NCI-H2171 treated with DMSO at 0.1 percent for 48 hours (cell line): ENCODE measurements at regions not wholly inside any gene's neighbourhood (a gene's known extent, or its start where the extent isn't known, plus 50 kb on each side); places are given as distances from the start of the nearest gene placed in this dataset.

Experiments used
- DNase-seq: peaks from one replicate; lab custom pipeline; 2025; lab: John Stamatoyannopoulos, UW

DNA sequence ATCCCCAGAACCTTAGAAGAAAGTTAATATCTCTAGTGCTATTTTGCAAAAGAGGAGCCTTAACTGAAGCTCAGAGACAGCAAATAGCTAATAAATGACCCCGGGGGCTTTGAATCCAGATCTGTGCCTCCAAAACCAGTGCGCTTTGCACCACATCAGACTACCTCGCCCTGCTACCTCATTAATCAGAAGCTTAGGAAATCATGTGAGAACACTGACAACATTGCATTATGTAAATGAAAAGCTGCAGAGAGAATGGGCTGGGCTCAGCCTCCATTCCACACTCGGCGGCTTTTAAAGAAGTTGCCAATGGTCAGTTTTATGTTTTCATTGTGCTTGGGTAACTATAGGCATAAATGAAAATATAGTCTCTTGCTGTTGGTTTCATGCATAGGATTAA is 54.0 kb upstream of the STMND1 start:
- DNase-seq, result no peak

DNA sequence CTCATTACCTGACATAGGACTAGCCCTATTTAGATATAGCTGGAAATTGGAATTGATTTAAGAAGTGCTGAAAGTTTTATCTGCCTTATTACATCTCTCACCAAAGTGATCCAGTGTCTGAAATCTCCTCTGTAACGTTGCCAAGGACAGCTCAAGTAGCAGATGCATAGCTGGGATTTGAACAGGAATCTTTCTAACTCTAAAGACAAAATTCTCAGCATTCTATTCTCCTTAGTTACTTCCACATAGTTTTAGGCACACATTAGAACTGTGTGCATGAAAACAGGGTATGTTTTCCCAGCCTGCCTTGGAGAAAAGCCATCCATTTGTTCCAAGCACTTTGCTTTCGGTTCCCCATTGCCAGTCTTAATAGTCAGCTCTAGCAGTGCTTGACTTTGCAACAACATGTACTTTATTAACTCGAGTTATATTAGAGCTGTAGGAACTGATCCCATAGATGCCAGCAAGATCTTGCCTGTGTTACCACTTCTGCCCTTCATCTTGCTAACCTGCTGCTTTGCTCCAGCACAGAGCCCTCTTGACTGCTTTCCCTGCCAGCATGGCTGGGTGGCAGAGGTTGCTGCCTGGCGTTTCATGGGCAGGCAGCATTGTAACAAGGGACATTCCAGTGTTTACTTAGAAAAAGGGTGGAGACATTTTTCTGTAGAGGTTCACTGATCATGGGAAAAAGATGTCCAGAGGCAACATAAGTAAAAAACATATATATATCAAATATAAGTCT is 56.1 kb upstream of the STMND1 start:
- no peak for DNase-seq

DNA sequence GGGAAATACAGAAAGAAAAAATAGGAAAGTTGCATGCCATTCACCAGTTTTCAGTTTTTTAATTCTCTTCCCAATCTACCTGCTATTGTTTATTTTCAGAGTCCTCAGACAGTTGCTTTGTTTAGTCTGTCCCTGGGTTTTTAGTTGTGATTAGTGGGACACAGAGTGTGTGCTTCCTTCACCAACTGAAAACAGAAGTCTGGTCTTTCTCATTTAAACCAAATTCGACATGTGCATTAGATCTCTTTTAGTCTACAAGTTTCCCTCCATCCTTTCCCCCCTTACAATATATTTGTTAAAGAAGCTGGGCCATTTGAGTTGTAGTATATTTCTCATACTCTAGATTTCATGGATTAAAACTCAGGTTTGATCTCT is 58.7 kb upstream of the STMND1 start:
- DNase-seq, result no peak

DNA sequence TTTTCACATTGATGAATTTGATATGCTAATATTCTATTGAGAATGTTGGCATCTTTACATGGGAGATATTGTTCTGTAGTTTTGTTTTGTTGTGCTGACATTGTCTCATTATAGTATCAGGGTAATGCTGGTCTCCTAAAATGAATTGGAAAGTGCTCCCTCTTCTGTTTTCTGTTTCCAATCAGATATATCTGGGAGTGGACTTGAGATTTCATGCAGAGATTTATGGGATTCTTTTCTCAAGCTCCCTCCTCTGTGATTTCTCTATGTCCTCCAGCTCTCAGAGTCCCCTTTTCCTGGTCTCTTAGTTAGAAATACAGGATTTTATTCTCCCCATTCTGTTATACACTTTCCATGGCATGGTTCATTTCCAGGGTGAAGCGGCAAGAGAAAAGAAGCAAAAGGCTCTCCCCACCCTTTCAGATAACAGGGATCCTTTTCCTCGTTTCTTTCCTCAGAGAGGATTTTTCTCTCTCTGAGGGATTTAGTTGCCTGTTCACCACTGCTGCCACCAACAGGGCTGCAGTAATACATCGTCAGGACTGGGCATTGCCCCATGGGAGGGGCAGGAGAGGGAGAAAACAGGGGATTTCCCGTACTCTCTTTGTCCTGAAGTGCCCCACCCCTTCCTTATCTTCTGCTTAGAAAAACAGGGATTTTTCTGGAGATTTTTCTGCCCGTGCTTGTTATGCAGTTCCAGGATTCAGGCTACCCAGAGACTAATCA is 59.3 kb upstream of the STMND1 start:
- no peak for DNase-seq

- DNase-seq, result no peak
Observed at GRCh38 chr6:17039266-17039665, 62.6 kb upstream of the STMND1 start.

GRCh38 chr6:17038316-17038715 is 63.5 kb upstream of the STMND1 start:
- no peak for DNase-seq

DNA sequence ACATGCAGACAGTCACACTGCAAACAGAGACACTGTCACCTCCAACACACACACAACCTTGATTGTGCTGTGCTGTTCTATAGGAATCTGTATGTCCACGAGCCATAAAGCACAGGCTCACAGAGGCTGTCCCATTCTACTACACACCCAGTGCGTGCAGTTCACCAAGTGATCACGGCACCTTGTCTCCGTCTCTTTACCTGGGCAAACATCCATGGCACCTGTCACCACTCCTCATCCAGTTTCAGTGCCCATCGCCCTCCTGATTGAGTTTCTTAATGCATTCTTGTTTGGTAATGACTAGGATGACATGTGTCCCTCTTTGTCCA is 65.8 kb upstream of the STMND1 start:
- no peak for DNase-seq

- peak; percentile 36 for DNase-seq
Observed at GRCh38 chr6:17035257-17036064, 66.4 kb upstream of the STMND1 start.

- no peak for DNase-seq
Observed at GRCh38 chr6:17033746-17034145, 68.1 kb upstream of the STMND1 start.

DNA sequence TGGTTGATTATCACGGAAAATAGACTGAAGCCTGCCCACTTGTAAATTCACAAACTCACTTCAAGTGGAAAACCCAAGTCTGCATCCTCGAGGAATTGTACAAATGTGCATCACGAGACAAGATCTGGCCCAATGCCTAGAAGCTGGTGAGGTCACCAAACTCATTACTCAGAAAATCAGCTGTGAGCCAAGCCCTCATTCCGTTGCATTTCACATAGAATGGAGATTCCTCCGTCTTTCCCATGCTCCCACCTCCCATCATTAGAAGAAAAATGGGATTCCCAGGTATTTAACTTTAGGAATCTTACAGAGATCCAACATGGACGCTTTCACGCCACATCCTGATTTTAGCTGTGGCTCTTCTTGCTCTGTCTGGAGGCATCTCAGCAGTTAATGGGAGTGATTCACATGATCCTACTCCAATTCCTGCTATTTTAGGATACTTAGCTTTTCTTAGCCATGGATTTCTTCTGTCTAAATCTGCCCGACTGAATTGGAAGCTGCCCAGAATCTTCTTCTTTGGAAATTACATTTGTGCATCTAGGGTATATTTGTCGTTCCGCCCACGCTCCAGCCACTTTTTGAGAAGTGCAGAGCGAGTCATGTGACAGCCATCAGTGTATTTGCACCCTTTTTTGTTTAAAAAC is 68.7 kb upstream of the STMND1 start:
- DNase-seq, result peak; percentile 19

- DNase-seq, result no peak
Observed at GRCh38 chr6:17032590-17032987, 69.3 kb upstream of the STMND1 start.

DNA sequence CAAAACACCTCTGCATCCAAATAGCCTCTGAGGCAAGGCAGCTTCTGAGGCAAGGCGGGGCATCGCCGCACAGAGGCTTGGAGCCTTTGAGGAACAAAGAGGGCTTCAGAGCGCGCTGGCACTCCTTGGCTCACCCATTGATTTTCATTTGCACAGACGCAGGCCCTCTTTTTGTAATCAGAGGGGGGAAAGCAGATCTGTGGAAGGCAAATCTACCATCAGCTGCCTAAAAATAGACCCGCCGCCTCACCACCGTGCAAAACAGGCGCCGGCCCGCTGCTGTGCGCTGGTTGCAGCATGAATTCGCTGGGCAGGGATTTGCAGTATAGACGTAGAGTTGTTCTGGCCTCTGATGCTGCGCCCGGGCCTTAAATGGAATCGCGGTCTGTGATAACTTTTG is 69.9 kb upstream of the STMND1 start:
- DNase-seq, result no peak

DNA sequence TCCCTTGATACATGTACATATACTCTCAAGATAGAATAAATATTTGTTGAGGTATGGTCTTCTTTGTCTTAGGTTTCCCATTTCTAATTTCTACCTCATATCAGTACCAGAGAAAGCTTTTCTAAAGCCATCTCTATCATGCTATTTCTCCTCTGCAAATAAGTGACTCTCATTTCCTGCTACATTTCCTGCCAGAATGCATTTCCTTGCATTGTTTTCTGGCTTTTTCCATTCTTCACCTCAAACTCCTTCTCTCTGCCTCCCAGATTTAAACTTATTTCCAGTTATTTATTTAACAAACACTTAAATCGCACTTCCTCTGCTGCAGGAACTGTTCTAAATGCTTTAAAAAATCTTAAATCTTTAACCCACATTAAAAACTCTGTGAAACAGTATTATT is 74.4 kb upstream of the STMND1 start:
- DNase-seq, result no peak

DNA sequence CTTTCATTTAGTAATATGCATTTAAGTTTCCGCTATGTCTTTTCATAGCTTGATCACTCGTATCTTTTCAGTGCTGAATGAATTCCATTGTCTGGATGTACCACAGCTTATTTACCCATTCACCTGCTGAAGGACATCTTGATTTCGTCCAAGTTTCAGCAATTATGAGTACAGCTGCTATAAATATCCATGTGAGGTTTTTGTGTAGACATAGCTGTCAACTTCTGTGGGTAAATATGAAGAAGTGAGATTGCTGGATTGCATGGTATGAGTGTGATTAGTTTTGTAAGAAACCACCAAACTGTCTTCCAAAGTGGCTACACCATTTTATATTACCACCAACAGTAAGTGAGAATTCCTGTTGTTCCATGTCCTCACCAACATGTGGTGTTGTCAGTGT is 79.2 kb upstream of the STMND1 start:
- no peak for DNase-seq

GRCh38 chr6:17021539-17021889 is 80.3 kb upstream of the STMND1 start:
- DNase-seq, result no peak

DNA sequence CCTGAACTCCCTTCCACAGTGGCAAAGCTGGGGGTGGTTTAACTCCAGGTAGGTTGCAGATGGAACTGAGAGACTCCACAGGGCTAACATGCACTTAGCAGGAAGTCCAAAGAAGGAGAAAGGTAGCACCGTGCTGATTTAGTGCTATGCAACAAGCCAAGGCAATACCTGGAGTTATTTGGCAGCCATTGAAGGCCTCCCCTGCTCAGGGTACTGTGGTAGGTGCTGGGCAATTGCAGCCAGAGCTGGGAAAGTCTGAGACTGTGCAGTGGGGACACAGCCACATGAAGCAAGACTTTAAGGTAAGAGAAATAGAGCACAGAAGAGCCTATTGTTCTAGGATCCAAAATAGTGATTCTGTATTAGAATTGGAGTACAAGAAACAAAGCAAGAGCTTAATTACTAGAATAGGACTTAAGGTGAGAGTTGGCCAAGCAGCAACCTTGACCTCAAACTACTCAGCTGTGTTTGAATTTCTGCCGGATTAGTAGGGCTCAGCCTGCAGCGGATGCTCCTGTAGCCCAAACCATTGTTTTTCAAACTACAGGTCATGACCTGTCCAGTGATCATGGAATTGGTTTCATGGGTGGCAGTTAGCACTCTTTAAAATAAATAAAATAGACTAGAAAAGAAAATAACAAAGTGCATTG is 80.8 kb upstream of the STMND1 start:
- no peak for DNase-seq

DNA sequence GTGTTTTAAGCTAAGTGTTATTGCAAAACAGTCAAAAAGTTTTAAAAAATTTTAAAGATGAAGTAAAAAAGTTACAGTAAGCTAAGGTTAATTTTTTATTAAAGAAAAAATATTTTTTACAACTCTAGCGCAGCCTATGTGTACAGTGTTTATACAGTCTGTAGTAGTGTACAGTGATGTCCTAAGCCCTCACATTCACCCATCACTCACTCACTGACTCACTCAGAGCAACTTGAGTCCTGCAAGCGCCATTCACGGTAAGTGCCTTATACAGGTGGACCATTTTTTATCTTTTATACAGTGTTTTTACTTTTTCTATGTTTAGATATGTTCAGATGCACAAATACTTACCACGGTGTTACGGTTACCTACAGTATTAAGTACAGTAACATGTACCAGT is 83.4 kb upstream of the STMND1 start:
- no peak for DNase-seq

DNA sequence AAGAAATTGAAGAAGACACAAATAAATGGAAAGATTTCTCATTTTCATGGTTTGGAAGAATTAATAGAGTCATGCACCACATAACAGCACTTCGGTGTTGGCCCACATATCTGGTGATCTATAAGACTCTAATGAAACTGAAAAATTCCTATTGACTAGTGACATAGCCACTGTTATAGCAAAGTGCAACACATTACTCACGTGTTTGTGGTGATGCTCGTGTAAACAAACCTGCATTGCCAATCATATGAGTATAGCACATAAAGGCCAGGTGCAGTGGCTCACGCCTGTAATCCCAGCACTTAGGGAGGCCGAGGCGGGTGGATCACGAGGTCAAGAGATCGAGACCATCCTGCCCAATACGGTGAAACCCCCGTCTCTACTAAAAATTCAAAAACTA is 84.4 kb upstream of the STMND1 start:
- no peak for DNase-seq

DNA sequence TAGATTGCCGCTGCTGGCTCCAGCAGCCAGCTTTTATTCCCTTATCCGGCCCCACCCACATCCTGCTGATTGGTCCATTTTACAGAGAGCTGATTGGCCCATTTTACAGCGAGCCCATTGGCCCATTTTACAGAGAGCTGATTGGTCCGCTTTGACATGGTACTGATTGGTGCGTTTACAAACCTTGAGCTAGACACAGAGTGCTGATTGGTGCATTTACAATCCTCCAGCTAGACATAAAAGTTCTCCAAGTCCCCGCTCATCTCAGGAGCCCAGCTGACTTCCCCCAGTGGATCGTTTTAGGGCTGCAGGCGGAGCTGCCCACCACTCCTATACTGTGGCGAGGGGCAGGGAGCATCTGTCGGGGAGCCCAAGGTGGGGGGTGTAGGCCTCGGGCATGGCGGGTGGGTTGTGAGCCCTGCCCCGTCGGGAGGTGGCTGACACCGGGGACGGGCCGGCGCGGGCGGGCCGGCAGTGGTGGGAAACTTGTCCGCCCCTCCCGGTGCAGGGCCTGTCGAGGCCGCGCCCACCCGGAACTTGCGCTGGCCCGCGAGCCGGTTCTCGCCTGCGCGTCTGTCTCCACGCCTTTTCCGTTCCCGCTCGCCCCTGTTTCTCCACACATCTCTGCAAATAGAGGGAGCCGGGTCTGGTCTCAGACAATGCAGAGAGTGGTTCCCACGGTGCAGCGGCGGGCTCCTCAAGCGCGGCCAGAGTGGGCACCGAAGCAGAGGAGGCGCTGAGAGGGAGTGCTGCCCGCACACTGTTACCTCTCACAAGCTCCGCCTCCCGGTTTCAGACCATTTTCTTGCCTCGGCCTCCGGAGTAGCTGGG is 86.1 kb upstream of the STMND1 start:
- DNase-seq, result no peak

GRCh38 chr6:17015144-17015543 is 86.7 kb upstream of the STMND1 start:
- no peak for DNase-seq

DNA sequence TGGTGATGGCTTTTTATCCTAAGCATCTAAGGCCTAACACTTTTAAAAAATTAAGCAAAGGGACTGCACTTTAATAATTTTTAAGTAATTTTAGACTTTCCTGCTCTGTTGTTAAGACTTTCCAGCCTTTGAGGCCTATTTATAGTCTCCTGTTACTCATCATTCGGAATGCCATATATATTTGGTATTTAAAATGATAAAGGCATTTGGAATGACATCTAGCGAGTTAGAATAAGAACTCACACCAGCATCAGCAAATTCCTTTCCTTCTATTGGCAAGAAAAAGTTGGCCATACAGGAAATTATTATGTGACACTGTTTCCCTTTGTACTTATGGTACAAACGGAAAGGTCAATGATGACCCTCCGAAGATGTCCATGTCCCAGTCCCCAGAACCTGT is 88.1 kb upstream of the STMND1 start:
- DNase-seq, result no peak
